BLaER1 treated with 17β-estradiol and CSF1 and Interleukin-3, amounts not matched to agents 10 nM and 100 nM (cell line): ENCODE measurements at regions not wholly inside any gene's neighbourhood (a gene's known extent, or its start where the extent isn't known, plus 50 kb on each side); places are given as distances from the start of the nearest gene placed in this dataset.

Experiments
- H3K27ac ChIP-seq, 11 experiments: shearing (Covaris generic); formaldehyde crosslinking; 2 replicates each; pipeline ENCODE4 v1.8.1; 2022
- H3K27me3 ChIP-seq, 11 experiments: shearing (Covaris generic); formaldehyde crosslinking; 2 replicates each; pipeline ENCODE4 v1.8.1; 2022
- H3K36me3 ChIP-seq, 11 experiments: shearing (Covaris generic); formaldehyde crosslinking; 2 replicates each; pipeline ENCODE4 v1.8.1; 2022
- H3K4me1 ChIP-seq, 10 experiments: shearing (Covaris generic); formaldehyde crosslinking; 2 replicates each; pipeline ENCODE4 v1.8.1; 2022
- H3K4me2 ChIP-seq, 11 experiments: shearing (Covaris generic); formaldehyde crosslinking; 2 replicates each; pipeline ENCODE4 v1.8.1; 2022
- H3K4me3 ChIP-seq, 10 experiments: shearing (Covaris generic); formaldehyde crosslinking; 2 replicates each; pipeline ENCODE4 v1.8.1; 2022
- H3K9ac ChIP-seq, 11 experiments: shearing (Covaris generic); formaldehyde crosslinking; 2 replicates each; pipeline ENCODE4 v1.8.1; 2022
- H3K9me3 ChIP-seq, 11 experiments: shearing (Covaris generic); formaldehyde crosslinking; replicated peaks in 1 of 11; 2 replicates each; pipeline ENCODE4 v1.8.1; 2022
- H4K20me1 ChIP-seq, 11 experiments: shearing (Covaris generic); formaldehyde crosslinking; 2 replicates each; pipeline ENCODE4 v1.8.1; 2022
- Cebpa-rat ChIP-seq, 11 experiments: shearing (Covaris generic); IDR thresholded peaks; 2 replicates each; pipeline ENCODE4 v1.8.1; 2022

- TF ChIP-seq Cebpa-rat (IDR thresholded peaks at IDR 0.05): no peak
These were observed 419.5 kb downstream of the MFSD1 start for GRCh38 chr3:159221335-159221734.

GRCh38 chr3:159229116-159229680, 427.3 kb downstream of the MFSD1 start:
- peak overlapping the region in 3 of 11 experiments; percentile 8 to 42 (median 29); a peak in 4 of 22 replicates for H3K27ac ChIP-seq
- peak overlapping the region in 1 of 11 experiments; percentile 15; a peak in 1 of 22 replicates for H3K9ac ChIP-seq
- no peaks in the 10 kb centered on the region for H3K9me3 ChIP-seq
- no peak overlapping the region for H3K4me3 ChIP-seq
- no peaks in the 10 kb centered on the region for H3K27me3 ChIP-seq
- H3K4me2 ChIP-seq: peak overlapping the region in 7 of 11 experiments; percentile 15 to 68 (median 50); a peak in 11 of 22 replicates
- H4K20me1 ChIP-seq: no peaks in the 10 kb centered on the region
- TF ChIP-seq Cebpa-rat (IDR thresholded peaks at IDR 0.05): no peak
- H3K36me3 ChIP-seq: no peaks in the 10 kb centered on the region
- H3K4me1 ChIP-seq: peaks cover 0 to 11% (median 6%) of the 10 kb centered on the region in 10 experiments; a peak in 10 of 20 replicates

More at GRCh38 chr3:159221335-159221734, 419.5 kb downstream of the MFSD1 start:
- H3K4me3 ChIP-seq: no peak overlapping the region
- H3K9me3 ChIP-seq: no peaks in the 10 kb centered on the region
- peaks cover 0 to 3% (median 0%) of the 10 kb centered on the region in 10 experiments; a peak in 1 of 20 replicates for H3K4me1 ChIP-seq
- no peak overlapping the region for H3K4me2 ChIP-seq
- no peaks in the 10 kb centered on the region for H3K27me3 ChIP-seq
- no peaks in the 10 kb centered on the region for H3K36me3 ChIP-seq
- H4K20me1 ChIP-seq: no peaks in the 10 kb centered on the region
- H3K9ac ChIP-seq: no peak overlapping the region
- H3K27ac ChIP-seq: no peak overlapping the region

- Histone ChIP-seq H3K27ac (no peak overlapping the region), H3K4me1 (peaks cover 0 to 8% (median 6%) of the 10 kb centered on the region in 10 experiments; a peak in 10 of 20 replicates), H4K20me1 (no peaks in the 10 kb centered on the region), H3K9me3 (no peaks in the 10 kb centered on the region), H3K4me2 (no peak overlapping the region), H3K9ac (no peak overlapping the region), H3K4me3 (no peak overlapping the region), H3K27me3 (no peaks in the 10 kb centered on the region), H3K36me3 (no peaks in the 10 kb centered on the region)
- TF ChIP-seq Cebpa-rat (IDR thresholded peaks at IDR 0.05): no peak
These were observed 431.1 kb downstream of the MFSD1 start for GRCh38 chr3:159232966-159233365.

- H3K27ac ChIP-seq: no peak overlapping the region
- no peaks in the 10 kb centered on the region for H4K20me1 ChIP-seq
- H3K4me2 ChIP-seq: no peak overlapping the region
- H3K9me3 ChIP-seq: no peaks in the 10 kb centered on the region
- no peaks in the 10 kb centered on the region for H3K36me3 ChIP-seq
- H3K9ac ChIP-seq: no peak overlapping the region
- no peak for TF ChIP-seq Cebpa-rat (IDR thresholded peaks at IDR 0.05)
- no peak overlapping the region for H3K4me3 ChIP-seq
- no peaks in the 10 kb centered on the region for H3K27me3 ChIP-seq
- peaks cover 0 to 7% (median 6%) of the 10 kb centered on the region in 10 experiments; a peak in 10 of 20 replicates for H3K4me1 ChIP-seq
These were observed 431.9 kb downstream of the MFSD1 start for GRCh38 chr3:159233734-159234133.

GRCh38 chr3:159234306-159234705, 432.5 kb downstream of the MFSD1 start:
- H3K9ac ChIP-seq: no peak overlapping the region
- H3K36me3 ChIP-seq: no peaks in the 10 kb centered on the region
- H4K20me1 ChIP-seq: no peaks in the 10 kb centered on the region
- H3K4me1 ChIP-seq: peaks cover 0 to 2% (median under 1%) of the 10 kb centered on the region in 10 experiments; a peak in 9 of 20 replicates
- no peaks in the 10 kb centered on the region for H3K27me3 ChIP-seq
- H3K4me2 ChIP-seq: no peak overlapping the region
- H3K9me3 ChIP-seq: no peaks in the 10 kb centered on the region
- TF ChIP-seq Cebpa-rat (IDR thresholded peaks at IDR 0.05): no peak
- no peak overlapping the region for H3K27ac ChIP-seq
- no peak overlapping the region for H3K4me3 ChIP-seq

- H3K4me3 ChIP-seq: no peak overlapping the region
- no peak overlapping the region for H3K9ac ChIP-seq
- H3K27ac ChIP-seq: no peak overlapping the region
- H3K4me1 ChIP-seq: no peaks in the 10 kb centered on the region
- no peaks in the 10 kb centered on the region for H3K36me3 ChIP-seq
- no peak for TF ChIP-seq Cebpa-rat (IDR thresholded peaks at IDR 0.05)
- H3K9me3 ChIP-seq: no peaks in the 10 kb centered on the region
- H3K27me3 ChIP-seq: no peaks in the 10 kb centered on the region
- H4K20me1 ChIP-seq: no peaks in the 10 kb centered on the region
- H3K4me2 ChIP-seq: no peak overlapping the region
These were observed 434.5 kb downstream of the MFSD1 start for GRCh38 chr3:159236321-159236720.

GRCh38 chr3:159237226-159237625, 435.4 kb downstream of the MFSD1 start:
- H3K36me3 ChIP-seq: no peaks in the 10 kb centered on the region
- H3K27me3 ChIP-seq: no peaks in the 10 kb centered on the region
- no peaks in the 10 kb centered on the region for H4K20me1 ChIP-seq
- H3K27ac ChIP-seq: no peak overlapping the region
- H3K4me1 ChIP-seq: no peaks in the 10 kb centered on the region
- no peak overlapping the region for H3K4me3 ChIP-seq
- TF ChIP-seq Cebpa-rat (IDR thresholded peaks at IDR 0.05): no peak
- H3K4me2 ChIP-seq: no peak overlapping the region
- no peaks in the 10 kb centered on the region for H3K9me3 ChIP-seq
- no peak overlapping the region for H3K9ac ChIP-seq

- no peak overlapping the region for H3K4me2 ChIP-seq
- no peaks in the 10 kb centered on the region for H4K20me1 ChIP-seq
- no peak overlapping the region for H3K9ac ChIP-seq
- no peaks in the 10 kb centered on the region for H3K36me3 ChIP-seq
- no peaks in the 10 kb centered on the region for H3K9me3 ChIP-seq
- peaks cover 0 to under 1% (median 0%) of the 10 kb centered on the region in 10 experiments; a peak in 1 of 20 replicates for H3K4me1 ChIP-seq
- H3K4me3 ChIP-seq: no peak overlapping the region
- TF ChIP-seq Cebpa-rat (IDR thresholded peaks at IDR 0.05): no peak
- no peaks in the 10 kb centered on the region for H3K27me3 ChIP-seq
- no peak overlapping the region for H3K27ac ChIP-seq
These were observed 436.8 kb downstream of the MFSD1 start for GRCh38 chr3:159238646-159239045.

- no peaks in the 10 kb centered on the region for H4K20me1 ChIP-seq
- no peak overlapping the region for H3K4me3 ChIP-seq
- no peak overlapping the region for H3K9ac ChIP-seq
- H3K4me1 ChIP-seq: peaks cover 0 to 5% (median 0%) of the 10 kb centered on the region in 10 experiments; a peak in 1 of 20 replicates
- no peaks in the 10 kb centered on the region for H3K9me3 ChIP-seq
- H3K36me3 ChIP-seq: no peaks in the 10 kb centered on the region
- no peak for TF ChIP-seq Cebpa-rat (IDR thresholded peaks at IDR 0.05)
- no peak overlapping the region for H3K27ac ChIP-seq
- H3K4me2 ChIP-seq: no peak overlapping the region
- H3K27me3 ChIP-seq: no peaks in the 10 kb centered on the region
These were observed 437.2 kb downstream of the MFSD1 start for GRCh38 chr3:159239059-159239458.

GRCh38 chr3:159244933-159245332, 443.1 kb downstream of the MFSD1 start:
- no peak for TF ChIP-seq Cebpa-rat (IDR thresholded peaks at IDR 0.05)
- Histone ChIP-seq H3K4me1 (peaks cover 0 to 6% (median 0%) of the 10 kb centered on the region in 10 experiments; a peak in 1 of 20 replicates), H3K4me2 (no peak overlapping the region)

More at GRCh38 chr3:159244933-159245332, 443.1 kb downstream of the MFSD1 start:
- Histone ChIP-seq H3K4me3 (no peak overlapping the region), H3K27me3 (no peaks in the 10 kb centered on the region), H3K9ac (no peak overlapping the region), H4K20me1 (no peaks in the 10 kb centered on the region), H3K9me3 (no peaks in the 10 kb centered on the region), H3K27ac (no peak overlapping the region), H3K36me3 (no peaks in the 10 kb centered on the region)
